ENCODE measurements at regions not wholly inside any gene's neighbourhood (a gene's known extent, or its start where the extent isn't known, plus 50 kb on each side); places are given as distances from the start of the nearest gene placed in this dataset.

GRCh38 chr9:99405359-99405758, 183.3 kb downstream of the SEC61B start (continued):
- TF ChIP-seq ZNF318 (IDR thresholded peaks at IDR 0.05; ENCODE audit: borderline replicate concordance in 1 of 2, low read depth in 1 of 2) = no peak
- TF ChIP-seq XRCC4 (IDR thresholded peaks at IDR 0.05; ENCODE audit: extremely low read depth, insufficient read depth, insufficient read length) = no peak
- TF ChIP-seq ELF2 (CRISPR knock-in tag; IDR thresholded peaks at IDR 0.05) = no peak
- no peak for TF ChIP-seq ZBTB9 (CRISPR knock-in tag; IDR thresholded peaks at IDR 0.05)
- TF ChIP-seq ATF3 (IDR thresholded peaks at IDR 0.05) = no peak
- no peak for TF ChIP-seq ATF3 (CRISPR knock-in tag; conservative IDR thresholded peaks at IDR 0.05)
- no peak for TF ChIP-seq OTX1 (CRISPR knock-in tag; IDR thresholded peaks at IDR 0.05)
- TF ChIP-seq RREB1 (CRISPR knock-in tag; IDR thresholded peaks at IDR 0.05) = no peak
- TF ChIP-seq HES1 (IDR thresholded peaks at IDR 0.05; ENCODE audit: low read depth) = no peak
- no peak for TF ChIP-seq ZNF707 (CRISPR knock-in tag; conservative IDR thresholded peaks at IDR 0.05)
- TF ChIP-seq POLR2A (conservative IDR thresholded peaks at IDR 0.05) = no peak
- no peak for TF ChIP-seq SLC30A9 (CRISPR knock-in tag; IDR thresholded peaks at IDR 0.05)
